Effector memory CD8-positive, alpha-beta T cell (primary cell): ENCODE measurements at regions not wholly inside any gene's neighbourhood (a gene's known extent, or its start where the extent isn't known, plus 50 kb on each side); places are given as distances from the start of the nearest gene placed in this dataset.

ENCODE experiments used
- ATAC-seq: fragments of 150-1000 bp; cut with Tn5 transposase; replicated peaks from 2 replicates; pipeline ENCODE4 v1.10.0; 2021; ENCODE audit warnings: mild to moderate bottlenecking, moderate library complexity
- DNase-seq, 3 experiments: peaks; one replicate each; pipeline ENCODE4 v3.0.0; 2021
- H3K27ac Mint-ChIP-seq, 2 donors: one replicate each; pipeline ENCODE4 v1.8.0; 2022; ENCODE audit warnings: mild to moderate bottlenecking in 2 of 2, mixed read lengths in 2 of 2, moderate library complexity in 2 of 2
- H3K27me3 Mint-ChIP-seq, 2 donors: one replicate each; pipeline ENCODE4 v1.8.0; 2022; ENCODE audit warnings: mixed read lengths in 2 of 2
- H3K36me3 Mint-ChIP-seq: one replicate; pipeline ENCODE4 v1.8.0; 2022; ENCODE audit warnings: mild to moderate bottlenecking, moderate library complexity, mixed read lengths; ENCODE audit not compliant: insufficient read depth
- H3K4me1 Mint-ChIP-seq, 2 donors: one replicate each; pipeline ENCODE4 v1.8.0; 2022; ENCODE audit warnings: low read depth in 2 of 2, mixed read lengths in 2 of 2
- H3K4me3 Mint-ChIP-seq, 2 donors: one replicate each; pipeline ENCODE4 v1.8.0; 2022; ENCODE audit warnings: mild to moderate bottlenecking in 2 of 2, mixed read lengths in 2 of 2, moderate library complexity in 2 of 2
- H3K9me3 Mint-ChIP-seq, 2 donors: one replicate each; pipeline ENCODE4 v1.8.0; 2022; ENCODE audit warnings: mixed read lengths in 2 of 2

- H3K9me3 Mint-ChIP-seq = no peaks in the 10 kb centered on the region
- no peak overlapping the region for H3K27ac Mint-ChIP-seq
- no peaks in the 10 kb centered on the region for H3K36me3 Mint-ChIP-seq
- no peaks in the 10 kb centered on the region for H3K27me3 Mint-ChIP-seq
- no peaks in the 10 kb centered on the region for H3K4me1 Mint-ChIP-seq
- ATAC-seq (no peak), DNase-seq (no peak)
- no peak overlapping the region for H3K4me3 Mint-ChIP-seq
These were observed 238.0 kb downstream of the HS3ST3A1 start for GRCh38 chr17:13363771-13364170.

- H3K9me3 Mint-ChIP-seq = no peaks in the 10 kb centered on the region
- ATAC-seq (no peak), DNase-seq (no peak)
- H3K4me3 Mint-ChIP-seq = no peak overlapping the region
- no peaks in the 10 kb centered on the region for H3K4me1 Mint-ChIP-seq
- H3K27me3 Mint-ChIP-seq = no peaks in the 10 kb centered on the region
- no peak overlapping the region for H3K27ac Mint-ChIP-seq
- H3K36me3 Mint-ChIP-seq = no peaks in the 10 kb centered on the region
These were observed 239.2 kb downstream of the HS3ST3A1 start for GRCh38 chr17:13362341-13363122.

- no peaks in the 10 kb centered on the region for H3K9me3 Mint-ChIP-seq
- no peak overlapping the region for H3K4me3 Mint-ChIP-seq
- no peaks in the 10 kb centered on the region for H3K36me3 Mint-ChIP-seq
- H3K27me3 Mint-ChIP-seq = no peaks in the 10 kb centered on the region
- ATAC-seq (no peak), DNase-seq (no peak)
- no peak overlapping the region for H3K27ac Mint-ChIP-seq
- no peaks in the 10 kb centered on the region for H3K4me1 Mint-ChIP-seq
These were observed 242.0 kb downstream of the HS3ST3A1 start for GRCh38 chr17:13359774-13360173.

- H3K4me3 Mint-ChIP-seq = no peak overlapping the region
- no peak overlapping the region for H3K27ac Mint-ChIP-seq
- H3K36me3 Mint-ChIP-seq = no peaks in the 10 kb centered on the region
- ATAC-seq (no peak), DNase-seq (no peak)
- H3K4me1 Mint-ChIP-seq = no peaks in the 10 kb centered on the region
- peaks cover 0 to 4% of the 10 kb centered on the region in 2 donors for H3K9me3 Mint-ChIP-seq
- H3K27me3 Mint-ChIP-seq = peaks cover 0 to 20% of the 10 kb centered on the region in 2 donors
These were observed 246.7 kb downstream of the HS3ST3A1 start for GRCh38 chr17:13355054-13355453.

- Mint-ChIP-seq H3K4me1 (no peaks in the 10 kb centered on the region), H3K27ac (no peak overlapping the region), H3K9me3 (peaks cover 0 to 6% of the 10 kb centered on the region in 2 donors), H3K36me3 (no peaks in the 10 kb centered on the region), H3K27me3 (peaks cover 6 to 22% of the 10 kb centered on the region in 2 donors), H3K4me3 (no peak overlapping the region)
- ATAC-seq (no peak), DNase-seq (no peak)
These were observed 248.1 kb downstream of the HS3ST3A1 start for GRCh38 chr17:13353590-13353989.

GRCh38 chr17:13352747-13353415 is 248.8 kb downstream of the HS3ST3A1 start:
- Mint-ChIP-seq H3K27me3 (peaks cover 6 to 22% of the 10 kb centered on the region in 2 donors), H3K9me3 (peaks cover 0 to 6% of the 10 kb centered on the region in 2 donors), H3K36me3 (no peaks in the 10 kb centered on the region), H3K27ac (no peak overlapping the region), H3K4me1 (no peaks in the 10 kb centered on the region), H3K4me3 (no peak overlapping the region)
- ATAC-seq (no peak), DNase-seq (no peak)

GRCh38 chr17:13351046-13351445 is 250.7 kb downstream of the HS3ST3A1 start:
- Mint-ChIP-seq H3K27ac (no peak overlapping the region), H3K4me1 (no peaks in the 10 kb centered on the region), H3K4me3 (no peak overlapping the region), H3K27me3 (peaks cover 6 to 22% of the 10 kb centered on the region in 2 donors), H3K36me3 (no peaks in the 10 kb centered on the region), H3K9me3 (peaks cover 0 to 6% of the 10 kb centered on the region in 2 donors)
- no peak for DNase-seq
- no peak for ATAC-seq

GRCh38 chr17:13350466-13350865 is 251.3 kb downstream of the HS3ST3A1 start:
- no peaks in the 10 kb centered on the region for H3K4me1 Mint-ChIP-seq
- H3K9me3 Mint-ChIP-seq = peaks cover 0 to 6% of the 10 kb centered on the region in 2 donors
- no peaks in the 10 kb centered on the region for H3K36me3 Mint-ChIP-seq
- no peak overlapping the region for H3K4me3 Mint-ChIP-seq
- ATAC-seq = no peak
- no peak for DNase-seq
- no peak overlapping the region for H3K27ac Mint-ChIP-seq
- H3K27me3 Mint-ChIP-seq = peaks cover 6 to 22% of the 10 kb centered on the region in 2 donors

- H3K9me3 Mint-ChIP-seq = peaks cover 0 to 6% of the 10 kb centered on the region in 2 donors
- no peaks in the 10 kb centered on the region for H3K4me1 Mint-ChIP-seq
- DNase-seq = no peak
- peaks cover 6 to 8% of the 10 kb centered on the region in 2 donors for H3K27me3 Mint-ChIP-seq
- no peaks in the 10 kb centered on the region for H3K36me3 Mint-ChIP-seq
- H3K4me3 Mint-ChIP-seq = no peak overlapping the region
- ATAC-seq = no peak
- no peak overlapping the region for H3K27ac Mint-ChIP-seq
These were observed 254.6 kb downstream of the HS3ST3A1 start for GRCh38 chr17:13346996-13347762.

- H3K4me1 Mint-ChIP-seq = no peaks in the 10 kb centered on the region
- H3K27ac Mint-ChIP-seq = no peak overlapping the region
- H3K9me3 Mint-ChIP-seq = peaks cover 0 to 6% of the 10 kb centered on the region in 2 donors
- H3K4me3 Mint-ChIP-seq = no peak overlapping the region
- peaks cover 6 to 8% of the 10 kb centered on the region in 2 donors for H3K27me3 Mint-ChIP-seq
- DNase-seq = no peak
- H3K36me3 Mint-ChIP-seq = no peaks in the 10 kb centered on the region
- ATAC-seq = no peak
These were observed 255.1 kb downstream of the HS3ST3A1 start for GRCh38 chr17:13346592-13346991.

- peaks cover 0 to 6% of the 10 kb centered on the region in 2 donors for H3K9me3 Mint-ChIP-seq
- H3K36me3 Mint-ChIP-seq = no peaks in the 10 kb centered on the region
- H3K27ac Mint-ChIP-seq = no peak overlapping the region
- H3K27me3 Mint-ChIP-seq = peaks cover 6 to 11% of the 10 kb centered on the region in 2 donors
- DNase-seq (no peak), ATAC-seq (no peak)
- no peaks in the 10 kb centered on the region for H3K4me1 Mint-ChIP-seq
- H3K4me3 Mint-ChIP-seq = no peak overlapping the region
These were observed 255.6 kb downstream of the HS3ST3A1 start for GRCh38 chr17:13346081-13346533.

- H3K4me3 Mint-ChIP-seq = no peak overlapping the region
- H3K27ac Mint-ChIP-seq = no peak overlapping the region
- no peaks in the 10 kb centered on the region for H3K36me3 Mint-ChIP-seq
- ATAC-seq (no peak), DNase-seq (no peak)
- H3K4me1 Mint-ChIP-seq = peaks cover 0 to 6% of the 10 kb centered on the region in 2 donors
- H3K27me3 Mint-ChIP-seq = peaks cover 16 to 21% of the 10 kb centered on the region in 2 donors
- no peaks in the 10 kb centered on the region for H3K9me3 Mint-ChIP-seq
These were observed 263.3 kb downstream of the HS3ST3A1 start for GRCh38 chr17:13338421-13338820.

- Mint-ChIP-seq H3K27ac (no peak overlapping the region), H3K4me3 (no peak overlapping the region), H3K4me1 (peaks cover 0 to 6% of the 10 kb centered on the region in 2 donors), H3K36me3 (no peaks in the 10 kb centered on the region), H3K9me3 (no peaks in the 10 kb centered on the region), H3K27me3 (peaks cover 17 to 24% of the 10 kb centered on the region in 2 donors)
- DNase-seq (peak in 1 of 3 experiments; percentile 6), ATAC-seq (no peak)
These were observed 263.8 kb downstream of the HS3ST3A1 start for GRCh38 chr17:13337864-13338371.
